ENCODE measurements at regions not wholly inside any gene's neighbourhood (a gene's known extent, or its start where the extent isn't known, plus 50 kb on each side); places are given as distances from the start of the nearest gene placed in this dataset.

GRCh38 chr2:62447411-62447810, 58.6 kb downstream of the TMEM17 start:
- no peak for DNase-seq (ENCODE audit: low spot score)

GRCh38 chr2:62446491-62446890, 59.5 kb downstream of the TMEM17 start:
- DNase-seq (ENCODE audit: low spot score) = no peak

DNA sequence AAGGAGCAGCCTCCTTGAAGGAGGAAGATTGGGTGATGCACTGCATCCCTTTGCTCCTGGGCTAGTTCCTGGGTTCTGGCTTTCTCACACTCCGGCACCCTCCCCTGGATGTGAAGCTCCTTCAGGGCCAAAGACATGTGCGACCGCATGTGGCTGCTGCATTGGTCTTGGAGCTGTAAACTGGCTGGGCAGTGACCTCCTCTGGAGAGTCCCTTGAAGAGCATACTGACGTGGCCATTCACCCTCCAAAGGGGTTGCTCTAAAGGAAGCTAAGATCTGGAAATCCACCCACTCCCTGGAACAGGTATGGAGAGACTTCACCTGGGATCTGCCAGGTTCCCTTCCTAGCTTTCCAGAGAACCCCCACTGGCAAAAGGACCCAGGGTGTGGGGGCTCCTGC, 62.1 kb downstream of the TMEM17 start:
- no peak for DNase-seq (ENCODE audit: low spot score)

DNA sequence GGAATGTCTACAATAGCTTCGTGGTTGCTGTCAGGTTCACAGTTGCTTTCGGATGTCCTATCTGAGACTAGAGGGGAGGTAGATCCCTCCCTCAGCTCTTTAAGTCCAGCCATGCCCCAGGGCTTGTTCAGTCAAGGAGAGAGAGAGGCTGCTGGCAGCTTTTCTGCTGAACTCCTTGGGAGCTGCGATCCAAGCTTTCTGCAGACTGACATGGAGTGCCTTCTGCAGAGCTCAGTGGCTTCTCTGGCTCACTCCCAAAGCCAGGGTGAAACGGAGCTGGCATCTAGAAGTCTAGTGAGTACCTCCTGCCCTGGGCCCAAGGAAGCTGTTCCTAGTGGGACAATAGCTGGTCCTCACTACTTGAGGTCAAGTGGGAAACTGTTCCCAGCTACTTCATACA, 62.5 kb downstream of the TMEM17 start:
- DNase-seq (ENCODE audit: low spot score) = no peak

DNA sequence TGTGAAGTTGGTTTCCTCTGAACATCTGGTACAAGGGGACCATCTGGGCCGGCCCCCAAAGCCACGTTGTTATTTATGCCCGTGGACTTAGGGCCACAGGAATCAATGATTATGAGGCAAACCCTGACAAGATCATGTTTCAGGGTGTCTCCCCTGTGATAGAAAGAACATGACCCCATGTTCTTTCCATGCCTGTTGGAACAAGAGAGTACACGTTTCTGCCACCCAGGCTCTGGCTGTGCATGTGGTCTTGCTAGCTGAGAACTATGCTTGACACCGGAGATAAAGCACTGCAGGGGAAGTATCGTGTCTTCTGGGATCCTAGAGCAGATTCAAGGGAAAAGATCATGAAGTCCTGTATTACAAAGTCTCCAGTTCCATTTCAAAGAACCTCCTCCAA, 64.2 kb downstream of the TMEM17 start:
- DNase-seq (ENCODE audit: low spot score) = no peak

DNA sequence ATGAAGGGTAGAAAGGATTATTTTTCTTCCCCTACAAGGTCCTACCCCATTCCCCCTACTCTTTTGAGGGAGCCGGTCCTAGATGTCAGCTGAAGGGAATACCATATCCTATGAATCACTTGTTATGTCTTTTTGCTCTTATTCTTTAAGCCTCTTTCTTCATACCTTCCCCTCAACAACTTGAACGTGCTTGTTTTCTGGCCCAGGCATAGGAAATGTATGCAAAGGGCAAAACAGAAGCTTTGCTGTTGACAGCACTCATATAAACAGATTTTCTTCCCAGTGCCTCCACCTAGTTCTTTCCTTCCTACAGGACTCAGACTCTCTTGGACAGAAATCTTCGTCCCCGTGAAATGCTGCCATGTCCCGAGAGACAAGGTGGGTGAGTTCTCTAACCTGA, 64.6 kb downstream of the TMEM17 start:
- no peak for DNase-seq (ENCODE audit: low spot score)

DNA sequence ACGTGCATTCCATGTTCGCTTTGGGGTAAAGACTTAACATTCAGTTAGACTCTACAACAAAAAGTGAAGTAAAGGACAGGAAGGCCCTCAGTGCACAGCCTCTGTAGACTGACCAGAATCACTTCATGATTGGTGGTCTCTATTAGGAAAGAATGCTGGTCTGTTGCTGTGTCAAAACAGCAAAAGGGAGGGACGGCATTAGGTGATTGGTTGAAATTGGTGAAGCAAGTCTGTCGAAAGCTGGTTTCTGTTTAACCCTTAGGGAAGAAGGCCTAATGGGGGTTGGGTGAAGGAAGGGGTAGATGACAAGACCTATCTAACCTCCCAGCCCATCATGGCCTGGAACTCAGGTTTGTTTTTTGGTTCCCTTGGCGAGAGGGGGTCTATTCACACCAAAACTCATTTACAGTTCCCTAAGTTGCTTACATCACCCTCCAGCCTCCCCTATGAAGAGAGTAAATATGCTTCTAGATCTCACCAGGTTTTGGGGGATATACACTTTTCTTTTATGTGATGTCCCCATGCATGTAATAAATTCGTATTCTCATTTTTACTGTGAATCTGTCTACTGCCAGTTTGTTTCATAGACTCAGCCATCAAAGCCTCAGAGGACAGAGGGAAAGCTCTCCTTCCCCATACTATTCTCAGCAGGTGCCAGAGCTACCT, 65.6 kb downstream of the TMEM17 start:
- DNase-seq (ENCODE audit: low spot score) = no peak

GRCh38 chr2:62439425-62439824, 66.6 kb downstream of the TMEM17 start:
- DNase-seq (ENCODE audit: low spot score) = no peak

DNA sequence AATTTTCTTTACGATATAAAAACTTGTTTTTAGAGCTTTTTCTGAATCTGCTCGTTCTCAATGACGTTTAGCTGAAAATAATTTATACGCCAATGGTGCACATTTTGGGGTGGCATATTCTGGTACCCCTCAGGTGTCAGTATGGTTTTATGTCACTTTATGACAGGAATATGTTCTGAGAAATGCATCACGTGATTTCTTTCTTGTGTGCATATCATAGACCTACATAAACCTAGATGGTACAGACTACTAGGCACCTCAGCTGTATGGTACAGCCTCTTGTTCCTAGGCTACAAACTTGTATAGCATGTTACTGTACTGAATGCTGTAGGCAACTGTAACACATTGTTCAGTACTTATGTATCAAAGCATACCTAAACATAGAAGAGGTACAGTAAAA, 68.2 kb downstream of the TMEM17 start:
- DNase-seq (ENCODE audit: low spot score) = no peak

GRCh38 chr2:62435720-62436119, 70.3 kb downstream of the TMEM17 start:
- no peak for DNase-seq (ENCODE audit: low spot score)

DNA sequence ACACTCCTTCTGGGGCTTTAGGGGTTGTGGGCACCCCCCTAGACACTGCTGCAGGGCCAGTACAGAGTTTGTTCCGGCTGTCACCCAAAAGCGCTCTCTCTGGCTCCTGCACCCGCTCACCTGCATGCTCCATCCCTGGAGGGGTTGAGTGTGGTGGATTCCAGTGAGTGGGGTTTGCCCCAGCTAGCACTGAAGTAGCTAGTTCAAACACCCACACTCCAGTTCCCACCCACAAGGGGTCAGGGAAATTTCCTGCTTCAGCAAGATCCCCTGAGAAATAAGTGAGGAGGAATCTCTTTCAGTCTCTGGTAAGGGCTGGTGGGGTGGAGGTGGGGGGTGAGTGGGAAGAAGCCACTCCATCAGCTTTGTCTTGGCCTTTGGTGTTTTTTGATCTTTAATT, 73.6 kb downstream of the TMEM17 start:
- DNase-seq (ENCODE audit: low spot score) = no peak

DNA sequence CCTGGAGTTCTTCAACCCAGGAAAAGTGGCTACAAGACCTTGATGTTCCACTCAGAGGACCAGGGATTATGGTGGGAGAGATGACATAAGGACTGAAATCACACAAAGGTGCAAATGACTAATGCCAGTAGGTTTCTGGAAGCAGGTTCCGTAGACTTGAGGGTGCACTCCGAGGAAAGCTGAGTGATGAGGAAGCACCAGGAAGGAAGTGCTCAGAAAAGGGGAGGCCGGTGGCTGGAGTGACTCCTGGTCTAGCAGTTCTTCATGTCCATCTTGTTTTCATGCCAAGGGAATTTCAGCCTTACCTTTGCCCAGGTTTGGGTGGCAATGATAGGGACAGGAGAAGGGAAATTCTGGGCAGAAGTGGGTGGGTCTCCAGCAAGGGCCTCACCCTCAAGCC, 74.5 kb downstream of the TMEM17 start:
- no peak for DNase-seq (ENCODE audit: low spot score)

- DNase-seq (ENCODE audit: low spot score) = no peak
Measured at GRCh38 chr2:62430146-62430545, 75.8 kb downstream of the TMEM17 start.

DNA sequence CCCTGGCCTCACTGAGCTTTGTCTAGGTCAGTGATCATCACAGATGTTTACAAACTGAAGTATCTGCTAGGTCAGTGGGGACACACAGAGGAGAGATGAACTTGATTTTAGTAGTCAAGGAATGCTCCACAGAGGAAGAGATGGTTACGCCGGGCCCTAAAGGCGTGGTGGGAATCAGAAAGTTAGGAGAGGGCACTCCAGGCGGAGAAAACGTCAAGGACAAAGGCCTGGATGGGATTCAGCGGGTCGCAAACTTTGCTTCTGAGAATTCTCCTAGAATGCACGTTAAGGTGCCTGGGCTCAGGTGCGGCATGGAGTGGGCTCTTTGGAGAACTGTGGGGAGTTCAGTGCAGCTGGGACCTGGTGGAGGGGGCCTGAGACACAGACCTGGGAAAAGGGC, 78.8 kb downstream of the TMEM17 start:
- DNase-seq (ENCODE audit: low spot score) = no peak

DNA sequence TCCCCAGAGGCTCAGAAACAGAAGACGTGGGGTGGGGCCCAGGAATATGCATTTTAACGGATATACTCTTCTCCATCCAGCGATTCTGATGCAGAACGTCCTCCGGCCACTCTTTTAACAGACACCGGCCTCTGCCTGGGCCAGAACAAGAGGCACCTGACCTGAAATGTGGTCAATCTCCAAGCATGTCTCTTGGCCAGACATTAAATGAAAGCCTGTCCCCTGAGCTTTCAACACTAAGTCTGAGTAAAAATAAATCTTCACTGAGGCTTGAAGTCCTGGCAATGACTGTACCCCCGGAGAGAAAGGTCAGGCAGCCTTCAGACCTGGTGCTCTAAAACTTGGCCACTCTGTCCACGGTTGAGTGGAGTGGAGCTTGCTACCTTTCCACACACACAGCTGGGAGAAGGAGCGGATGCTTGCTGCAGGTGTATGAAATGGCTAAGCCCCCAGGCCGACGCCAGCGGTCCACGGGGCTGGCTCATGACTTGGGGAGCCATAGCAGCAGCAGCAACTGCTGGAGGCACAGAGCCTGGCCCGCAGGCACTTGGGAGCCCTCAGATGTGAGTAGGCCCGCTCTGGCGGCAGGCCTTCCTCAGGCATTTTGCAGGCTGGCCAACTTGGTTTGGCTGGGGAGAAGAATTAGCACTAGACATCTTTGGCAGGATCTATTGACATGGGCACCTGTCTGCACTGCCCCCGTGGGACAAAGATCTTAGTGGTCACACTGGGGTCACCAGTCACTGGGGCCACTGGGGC, 79.7 kb downstream of the TMEM17 start:
- DNase-seq (ENCODE audit: low spot score) = no peak

GRCh38 chr2:62425684-62426083, 80.3 kb downstream of the TMEM17 start:
- DNase-seq (ENCODE audit: low spot score) = no peak

GRCh38 chr2:62424899-62425298, 81.1 kb downstream of the TMEM17 start:
- DNase-seq (ENCODE audit: low spot score) = no peak

GRCh38 chr2:62423883-62424458, 82.0 kb downstream of the TMEM17 start:
- no peak for DNase-seq (ENCODE audit: low spot score)

GRCh38 chr2:62423235-62423634, 82.8 kb downstream of the TMEM17 start:
- DNase-seq (ENCODE audit: low spot score) = no peak

GRCh38 chr2:62415518-62415917, 90.5 kb downstream of the TMEM17 start:
- no peak for DNase-seq (ENCODE audit: low spot score)

GRCh38 chr2:62415019-62415431, 91.0 kb downstream of the TMEM17 start:
- no peak for DNase-seq (ENCODE audit: low spot score)

DNA sequence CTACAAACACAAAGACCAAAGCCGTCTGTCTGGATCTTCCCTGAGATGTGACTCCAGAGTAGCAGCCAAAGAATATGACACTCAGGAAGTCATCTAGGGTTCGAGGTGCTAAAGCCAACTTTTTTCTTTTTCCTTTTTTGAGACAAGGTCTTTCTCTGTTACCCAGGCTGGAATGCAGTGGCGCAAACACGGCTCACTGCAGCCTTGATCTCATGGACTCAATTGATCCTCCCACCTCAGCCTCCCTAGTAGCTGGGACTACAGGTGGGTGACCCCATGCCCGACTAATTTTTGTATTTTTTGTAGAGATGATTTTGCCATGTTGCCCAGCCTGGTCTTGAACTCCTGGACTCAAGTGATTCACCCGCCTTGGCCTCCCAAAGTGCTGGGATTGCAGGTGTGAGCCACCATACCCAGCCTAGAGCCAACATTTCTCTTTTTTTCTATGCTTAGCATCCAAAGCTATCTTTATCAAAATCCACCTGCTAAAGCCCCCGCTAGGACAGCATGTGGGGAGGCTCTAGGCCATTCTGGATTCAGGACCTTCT, 92.8 kb downstream of the TMEM17 start:
- DNase-seq (ENCODE audit: low spot score) = no peak

DNA sequence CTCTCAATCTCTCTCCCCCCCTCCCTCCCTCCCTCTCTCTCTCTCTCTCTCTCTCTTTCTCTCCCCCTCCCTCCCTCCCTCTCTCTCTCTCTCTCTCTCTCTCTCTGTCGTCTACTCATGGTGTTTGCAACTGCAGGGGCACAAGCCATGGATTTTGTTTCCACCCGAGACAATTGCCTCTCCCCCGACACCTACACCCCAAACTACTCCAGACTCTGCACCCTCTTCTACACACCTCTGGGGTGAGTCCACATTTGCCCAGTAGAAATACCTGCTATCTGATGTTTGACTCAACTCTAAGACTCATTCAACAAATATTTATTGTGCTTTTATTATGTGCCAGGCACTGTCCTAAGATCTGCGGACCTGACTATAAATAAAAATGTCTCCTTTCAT, 93.7 kb downstream of the TMEM17 start:
- DNase-seq (ENCODE audit: low spot score) = no peak
